Aorta (tissue), 5 donors: ENCODE measurements at regions not wholly inside any gene's neighbourhood (a gene's known extent, or its start where the extent isn't known, plus 50 kb on each side); places are given as distances from the start of the nearest gene placed in this dataset.

Experiments
- ATAC-seq: fragments of 200-7000 bp; cut with Tn5 transposase; one replicate; pipeline ENCODE4 v1.9.1; 2022; ENCODE audit warnings: moderate library complexity; ENCODE audit not compliant: low FRiP score
- DNase-seq, 2 donors: peaks; one replicate each; pipeline ENCODE4 v3.0.0-alpha.2; 2020
- H3K27ac ChIP-seq, 2 donors: one replicate each; pipeline ENCODE4 v1.5.1; 2013; ENCODE audit warnings: low read length in 2 of 2, mild to moderate bottlenecking in 2 of 2, moderate library complexity in 2 of 2, control low read depth in 1 of 2, inconsistent platforms in 1 of 2, low read depth in 1 of 2
- H3K27me3 ChIP-seq, 2 donors: one replicate each; pipeline ENCODE4 v1.6.1; 2013; ENCODE audit warnings: control low read depth in 1 of 2, low read length in 1 of 2, mild to moderate bottlenecking in 1 of 2, moderate library complexity in 1 of 2; ENCODE audit not compliant: insufficient read depth in 2 of 2, control insufficient read depth in 1 of 2
- H3K36me3 ChIP-seq, 2 donors: one replicate each; pipeline ENCODE4 v1.6.1; 2013; ENCODE audit warnings: control low read depth in 1 of 2, low read length in 1 of 2, mild to moderate bottlenecking in 1 of 2; ENCODE audit not compliant: insufficient read depth in 2 of 2, control insufficient read depth in 1 of 2
- H3K4me1 ChIP-seq, 2 donors: one replicate each; pipeline ENCODE4 v1.6.1; 2013; ENCODE audit warnings: low read length in 2 of 2, control low read depth in 1 of 2, mild to moderate bottlenecking in 1 of 2, moderate library complexity in 1 of 2; ENCODE audit not compliant: insufficient read depth in 2 of 2, control insufficient read depth in 1 of 2
- H3K4me3 ChIP-seq, 2 donors: one replicate each; pipeline ENCODE4 v1.5.1; 2013; ENCODE audit warnings: low read length in 2 of 2, control low read depth in 1 of 2, mild to moderate bottlenecking in 1 of 2
- H3K9me3 ChIP-seq: one replicate; pipeline ENCODE4 v1.6.1; 2013; ENCODE audit warnings: mild to moderate bottlenecking, low read length; ENCODE audit not compliant: control insufficient read depth
- WGBS, 2 donors: extraction: QIAGEN DNeasy Blood & Tissue Kit; methylation state at CpG; one replicate each; pipeline ENCODE4 v1.1.7; 2013; 5-methylcytosine and 5-hydroxymethylcytosine counted together
- intact Hi-C, 2 donors: fragments of 100-400 bp; cut with DNase I; formaldehyde crosslinking; loops; one replicate each; pipeline versions ENCODE4 v1.14.2 to v1.15.0; 2022
- donor health status: healthy with polysubstance abuse.
- donor health status: Bipolar disorder and iron deficiency.
- donor health status: DM: no; HTN: no; CAD: no.
- donor health status: DM: no; HTN: no; CAD: no.
- donor health status: DM: yes; HTN: yes; CAD: no.

GRCh38 chr2:129754421-129754820, 225.0 kb upstream of the RAB6C start:
- intact Hi-C loops, result no loop called here
- no peaks in the 10 kb centered on the region for H3K27me3 ChIP-seq
- no peak overlapping the region for H3K4me3 ChIP-seq
- H3K27ac ChIP-seq, result no peak overlapping the region
- DNase-seq (no peak), ATAC-seq (no peak)
- no peaks in the 10 kb centered on the region for H3K9me3 ChIP-seq
- WGBS, 2 donors, result 91 to 93% methylated on average over 14 of the region's 14 CpGs
- H3K36me3 ChIP-seq, result no peaks in the 10 kb centered on the region
- no peaks in the 10 kb centered on the region for H3K4me1 ChIP-seq

GRCh38 chr2:129754831-129755230, 224.6 kb upstream of the RAB6C start:
- intact Hi-C loops, result no loop called here
- no peaks in the 10 kb centered on the region for H3K36me3 ChIP-seq
- no peaks in the 10 kb centered on the region for H3K27me3 ChIP-seq
- H3K9me3 ChIP-seq, result no peaks in the 10 kb centered on the region
- DNase-seq, result no peak
- ATAC-seq, result no peak
- no peaks in the 10 kb centered on the region for H3K4me1 ChIP-seq
- H3K27ac ChIP-seq, result no peak overlapping the region
- H3K4me3 ChIP-seq, result no peak overlapping the region
- WGBS, 2 donors, result 82 to 87% methylated on average over 6 of the region's 6 CpGs

GRCh38 chr2:129755786-129756185, 223.7 kb upstream of the RAB6C start:
- intact Hi-C loops, result no loop called here
- no peak for ATAC-seq
- no peaks in the 10 kb centered on the region for H3K4me1 ChIP-seq
- no peak overlapping the region for H3K27ac ChIP-seq
- no peaks in the 10 kb centered on the region for H3K27me3 ChIP-seq
- no peak for DNase-seq
- H3K36me3 ChIP-seq, result no peaks in the 10 kb centered on the region
- no peaks in the 10 kb centered on the region for H3K9me3 ChIP-seq
- no peak overlapping the region for H3K4me3 ChIP-seq
- WGBS, 2 donors, result 88 to 92% methylated on average over 7 of the region's 7 CpGs

GRCh38 chr2:129756276-129756675, 223.2 kb upstream of the RAB6C start:
- WGBS, 2 donors, result 91 to 92% methylated on average over 7 of the region's 7 CpGs

GRCh38 chr2:129757366-129757914, 222.0 kb upstream of the RAB6C start:
- DNase-seq (no peak), ATAC-seq (no peak)
- Histone ChIP-seq H3K27me3 (no peaks in the 10 kb centered on the region), H3K9me3 (no peaks in the 10 kb centered on the region), H3K4me1 (no peaks in the 10 kb centered on the region), H3K4me3 (no peak overlapping the region), H3K27ac (no peak overlapping the region), H3K36me3 (no peaks in the 10 kb centered on the region)
- intact Hi-C loops, result no loop called here
- 95 to 97% methylated on average over 9 of the region's 9 CpGs for WGBS, 2 donors

More at GRCh38 chr2:129756276-129756675, 223.2 kb upstream of the RAB6C start:
- H3K9me3 ChIP-seq, result no peaks in the 10 kb centered on the region
- intact Hi-C loops, result no loop called here
- ATAC-seq, result no peak
- no peak for DNase-seq
- no peaks in the 10 kb centered on the region for H3K36me3 ChIP-seq
- no peaks in the 10 kb centered on the region for H3K4me1 ChIP-seq
- no peak overlapping the region for H3K27ac ChIP-seq
- H3K27me3 ChIP-seq, result no peaks in the 10 kb centered on the region
- no peak overlapping the region for H3K4me3 ChIP-seq

GRCh38 chr2:129757915-129758783, 221.3 kb upstream of the RAB6C start:
- Histone ChIP-seq H3K4me1 (no peaks in the 10 kb centered on the region), H3K4me3 (peak overlapping the region in 1 of 2 donors; percentile 42), H3K9me3 (no peaks in the 10 kb centered on the region), H3K36me3 (no peaks in the 10 kb centered on the region), H3K27ac (no peak overlapping the region), H3K27me3 (no peaks in the 10 kb centered on the region)
- ATAC-seq (no peak), DNase-seq (no peak)
- intact Hi-C loops, result no loop called here
- 13 to 15% methylated on average over 15 of the region's 15 CpGs for WGBS, 2 donors

GRCh38 chr2:129758784-129759471, 220.5 kb upstream of the RAB6C start:
- Histone ChIP-seq H3K27ac (no peak overlapping the region), H3K9me3 (no peaks in the 10 kb centered on the region), H3K27me3 (no peaks in the 10 kb centered on the region), H3K36me3 (no peaks in the 10 kb centered on the region), H3K4me1 (no peaks in the 10 kb centered on the region), H3K4me3 (peak overlapping the region in 1 of 2 donors; percentile 42)
- ATAC-seq, result peak; percentile 33
- 46 to 57% methylated on average over 14 of the region's 14 CpGs for WGBS, 2 donors
- peak in 1 of 2 donors; percentile 80 for DNase-seq
- intact Hi-C loops, result no loop called here

- Histone ChIP-seq H3K9me3 (no peaks in the 10 kb centered on the region), H3K27me3 (no peaks in the 10 kb centered on the region), H3K27ac (no peak overlapping the region), H3K4me3 (no peak overlapping the region), H3K4me1 (no peaks in the 10 kb centered on the region), H3K36me3 (no peaks in the 10 kb centered on the region)
- intact Hi-C loops, result no loop called here
- ATAC-seq (no peak), DNase-seq (no peak)
- WGBS, 2 donors, result 92% methylated on average over 2 of the region's 2 CpGs
Observed at GRCh38 chr2:129759472-129760010, 219.9 kb upstream of the RAB6C start.
